ENCODE measurements at regions not wholly inside any gene's neighbourhood (a gene's known extent, or its start where the extent isn't known, plus 50 kb on each side); places are given as distances from the start of the nearest gene placed in this dataset.

DNA sequence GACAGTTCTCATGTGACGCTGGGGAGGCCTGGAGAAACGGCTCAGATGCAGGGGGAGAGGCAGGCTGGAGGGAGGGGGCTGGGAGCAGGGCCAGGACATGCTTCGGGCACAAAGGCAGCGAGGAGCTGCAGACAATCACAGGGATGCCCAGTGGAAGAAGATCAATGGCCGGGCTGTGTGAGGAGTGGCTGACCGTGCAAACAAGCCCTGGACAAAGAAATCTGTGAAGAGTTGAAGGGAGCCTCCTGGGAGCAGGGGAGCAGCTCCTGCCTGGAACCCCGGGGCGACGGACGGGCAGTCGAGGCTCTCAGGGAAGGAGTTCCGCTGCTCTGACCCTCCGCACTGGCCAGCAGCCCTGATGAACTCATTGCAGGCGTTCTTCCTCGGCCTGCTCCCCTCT, 126.7 kb upstream of the B3GAT1 start:
- TF ChIP-seq CTCF (IDR thresholded peaks at IDR 0.05 in 4 of 5, conservative IDR thresholded peaks at IDR 0.05 in 1 of 5) (no peak), POLR2A (IDR thresholded peaks at IDR 0.05) (no peak)
